ENCODE measurements at regions not wholly inside any gene's neighbourhood (a gene's known extent, or its start where the extent isn't known, plus 50 kb on each side); places are given as distances from the start of the nearest gene placed in this dataset.

DNA sequence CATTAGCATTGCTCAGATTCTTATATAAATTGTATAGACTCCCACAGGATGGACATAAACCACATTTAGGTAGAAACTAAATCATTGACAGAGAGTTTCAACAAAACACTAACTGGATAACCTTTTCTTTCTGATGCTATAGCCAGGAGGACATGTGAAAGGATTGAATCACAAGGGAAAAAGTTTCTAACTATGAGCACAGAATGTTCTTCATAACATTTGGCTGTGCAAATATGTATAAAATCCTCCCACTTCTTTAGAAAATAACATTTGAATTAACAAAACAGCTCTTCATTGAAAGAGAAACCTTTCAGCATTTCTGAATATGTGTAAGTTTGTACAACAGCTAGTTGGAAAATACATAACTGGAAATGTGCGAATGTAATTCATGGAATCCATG lies 167.3 kb downstream of the TBX15 start:
- no peak overlapping the region for H3K4me2 ChIP-seq (replicated peaks; ENCODE audit: extremely low read depth, low read length, poor library complexity, severe bottlenecking)
- TF ChIP-seq, protein P1, sequence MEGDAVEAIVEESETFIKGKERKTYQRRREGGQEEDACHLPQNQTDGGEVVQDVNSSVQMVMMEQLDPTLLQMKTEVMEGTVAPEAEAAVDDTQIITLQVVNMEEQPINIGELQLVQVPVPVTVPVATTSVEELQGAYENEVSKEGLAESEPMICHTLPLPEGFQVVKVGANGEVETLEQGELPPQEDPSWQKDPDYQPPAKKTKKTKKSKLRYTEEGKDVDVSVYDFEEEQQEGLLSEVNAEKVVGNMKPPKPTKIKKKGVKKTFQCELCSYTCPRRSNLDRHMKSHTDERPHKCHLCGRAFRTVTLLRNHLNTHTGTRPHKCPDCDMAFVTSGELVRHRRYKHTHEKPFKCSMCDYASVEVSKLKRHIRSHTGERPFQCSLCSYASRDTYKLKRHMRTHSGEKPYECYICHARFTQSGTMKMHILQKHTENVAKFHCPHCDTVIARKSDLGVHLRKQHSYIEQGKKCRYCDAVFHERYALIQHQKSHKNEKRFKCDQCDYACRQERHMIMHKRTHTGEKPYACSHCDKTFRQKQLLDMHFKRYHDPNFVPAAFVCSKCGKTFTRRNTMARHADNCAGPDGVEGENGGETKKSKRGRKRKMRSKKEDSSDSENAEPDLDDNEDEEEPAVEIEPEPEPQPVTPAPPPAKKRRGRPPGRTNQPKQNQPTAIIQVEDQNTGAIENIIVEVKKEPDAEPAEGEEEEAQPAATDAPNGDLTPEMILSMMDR (IDR thresholded peaks at IDR 0.05), result no peak
- H3K79me2 ChIP-seq (ENCODE audit: insufficient read depth, low read length), result no peaks in the 10 kb centered on the region
- H2AFZ ChIP-seq (ENCODE audit: insufficient read depth, low read depth, low read length, poor library complexity, severe bottlenecking), result no peak overlapping the region
- H3K27ac Mint-ChIP-seq, result no peak overlapping the region
- H3K9ac ChIP-seq (ENCODE audit: insufficient read depth, low read length, poor library complexity, severe bottlenecking), result no peak overlapping the region
- no peaks in the 10 kb centered on the region for H3K9me3 ChIP-seq (replicated peaks in 1 of 2; ENCODE audit: control insufficient read depth in 1 of 2, insufficient read depth in 1 of 2, low read length in 2 of 2)
- peaks cover 0 to 1% (median 0%) of the 10 kb centered on the region in 3 donors for H3K27me3 Mint-ChIP-seq (ENCODE audit: low read depth in 3 of 3)
- H3K4me1 ChIP-seq (ENCODE audit: control insufficient read depth in 1 of 2, insufficient read depth in 2 of 2, low read length in 2 of 2), result no peaks in the 10 kb centered on the region
- no peak overlapping the region for H3K27ac ChIP-seq (ENCODE audit: low read depth in 1 of 2, low read length in 2 of 2)
- H4K20me1 ChIP-seq (ENCODE audit: insufficient read depth, low read length), result no peaks in the 10 kb centered on the region
- no peaks in the 10 kb centered on the region for H3K36me3 Mint-ChIP-seq
- H3K4me3 Mint-ChIP-seq, result no peak overlapping the region
- intact Hi-C loops (cut with micrococcal nuclease), result no loop called here
- DNase-seq, result no peak
- H3K27me3 ChIP-seq (ENCODE audit: control insufficient read depth in 2 of 2, insufficient read depth in 2 of 2, low read length in 2 of 2), result no peaks in the 10 kb centered on the region
- H3K9me3 Mint-ChIP-seq, result peaks cover 0 to 9% (median 4%) of the 10 kb centered on the region in 7 donors
- no peak overlapping the region for H3K4me3 ChIP-seq (replicated peaks in 1 of 3; ENCODE audit: low read depth in 2 of 3, low read length in 3 of 3)
- WGBS (ENCODE audit: insufficient coverage), result 71% methylated on average over 1 of the region's 1 CpG
- no peaks in the 10 kb centered on the region for H3K4me1 Mint-ChIP-seq
- H3K36me3 ChIP-seq (replicated peaks in 1 of 2; ENCODE audit: control insufficient read depth in 1 of 2, insufficient read depth in 2 of 2, low read length in 2 of 2), result no peaks in the 10 kb centered on the region

DNA sequence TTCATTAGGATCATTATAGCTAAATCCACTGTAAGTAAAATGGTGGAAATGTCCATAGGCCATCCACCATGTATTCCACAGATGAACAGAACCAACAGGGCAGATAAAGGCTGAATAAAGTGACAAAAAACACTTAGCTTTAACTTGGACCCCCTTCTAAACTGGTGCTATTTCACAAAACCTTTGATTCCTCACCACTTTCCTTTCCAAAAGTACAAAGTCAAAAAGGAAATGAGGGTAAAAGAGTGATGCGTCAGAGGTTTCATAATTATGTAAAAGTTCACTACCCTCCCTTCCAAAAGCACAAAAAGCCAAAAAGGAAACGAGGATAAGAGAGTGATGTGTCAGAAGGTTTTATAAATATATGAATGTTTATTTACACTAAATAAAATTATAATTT lies 172.2 kb downstream of the TBX15 start:
- no peaks in the 10 kb centered on the region for H3K36me3 Mint-ChIP-seq
- H3K9me3 Mint-ChIP-seq, result peaks cover 2 to 13% (median 5%) of the 10 kb centered on the region in 7 donors
- Histone ChIP-seq H3K9me3 (replicated peaks in 1 of 2; ENCODE audit: control insufficient read depth in 1 of 2, insufficient read depth in 1 of 2, low read length in 2 of 2) (peaks cover 0 to 3% of the 10 kb centered on the region in 2 donors), H3K27ac (ENCODE audit: low read depth in 1 of 2, low read length in 2 of 2) (no peak overlapping the region), H3K27me3 (ENCODE audit: control insufficient read depth in 2 of 2, insufficient read depth in 2 of 2, low read length in 2 of 2) (no peaks in the 10 kb centered on the region), H3K4me1 (ENCODE audit: control insufficient read depth in 1 of 2, insufficient read depth in 2 of 2, low read length in 2 of 2) (no peaks in the 10 kb centered on the region), H3K4me2 (replicated peaks; ENCODE audit: extremely low read depth, low read length, poor library complexity, severe bottlenecking) (no peak overlapping the region), H3K4me3 (replicated peaks in 1 of 3; ENCODE audit: low read depth in 2 of 3, low read length in 3 of 3) (no peak overlapping the region), H3K79me2 (ENCODE audit: insufficient read depth, low read length) (no peaks in the 10 kb centered on the region), H2AFZ (ENCODE audit: insufficient read depth, low read depth, low read length, poor library complexity, severe bottlenecking) (no peak overlapping the region), H3K9ac (ENCODE audit: insufficient read depth, low read length, poor library complexity, severe bottlenecking) (no peak overlapping the region), H3K36me3 (replicated peaks in 1 of 2; ENCODE audit: control insufficient read depth in 1 of 2, insufficient read depth in 2 of 2, low read length in 2 of 2) (no peaks in the 10 kb centered on the region), H4K20me1 (ENCODE audit: insufficient read depth, low read length) (no peaks in the 10 kb centered on the region)
- intact Hi-C loops (cut with micrococcal nuclease), result no loop called here
- no peak overlapping the region for H3K4me3 Mint-ChIP-seq
- WGBS (ENCODE audit: insufficient coverage), result no CpG with 5 or more reads among the region's 2 CpGs
- TF ChIP-seq, protein P1 (IDR thresholded peaks at IDR 0.05), result no peak
- no peak for DNase-seq
- no peak overlapping the region for H3K27ac Mint-ChIP-seq
- no peaks in the 10 kb centered on the region for H3K4me1 Mint-ChIP-seq
- H3K27me3 Mint-ChIP-seq (ENCODE audit: low read depth in 3 of 3), result no peaks in the 10 kb centered on the region
